PFSK-1 (cell line): ENCODE measurements at regions not wholly inside any gene's neighbourhood (a gene's known extent, or its start where the extent isn't known, plus 50 kb on each side); places are given as distances from the start of the nearest gene placed in this dataset.

ENCODE experiments used
- POLR2AphosphoS5 ChIP-seq: IDR thresholded peaks from 2 replicates; pipeline ENCODE4 v1.6.1; 2012; ENCODE audit warnings: low read depth, mild to moderate bottlenecking, control low read depth, low read length, moderate library complexity
- TAF1 ChIP-seq: IDR thresholded peaks from 2 replicates; pipeline ENCODE4 v1.6.1; 2012; ENCODE audit warnings: low read length, control low read depth, borderline replicate concordance; ENCODE audit not compliant: insufficient read depth
- TF ChIP-seq, protein P1 (sequence below), 2 experiments: IDR thresholded peaks; 2 replicates each; pipeline versions ENCODE4 v1.6.1 to v1.8.0; 2011 to 2012; ENCODE audit warnings: low read depth in 2 of 2, low read length in 2 of 2, control low read depth in 1 of 2, inconsistent platforms in 1 of 2, mild to moderate bottlenecking in 1 of 2, moderate library complexity in 1 of 2; ENCODE audit not compliant: insufficient read depth in 1 of 2

DNA sequence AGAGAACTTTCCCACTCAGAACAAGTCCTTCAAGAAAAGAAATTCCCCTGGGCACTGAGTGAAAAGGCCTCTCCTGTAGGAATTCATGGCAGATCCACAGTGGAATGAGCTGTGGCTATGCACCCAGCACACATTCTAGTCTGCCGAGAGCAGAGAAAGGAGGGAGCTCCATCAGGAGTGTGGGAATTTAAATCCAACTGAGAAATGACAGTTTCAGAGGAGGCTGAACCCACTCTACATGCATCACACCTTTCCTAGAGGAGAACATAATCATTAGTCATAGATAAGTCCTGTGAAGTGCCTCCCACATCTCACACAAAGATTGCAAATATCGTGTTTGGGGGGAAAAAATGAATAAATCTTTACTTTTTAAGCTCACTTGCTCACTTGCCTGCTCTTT lies 530.2 kb upstream of the HTR1E start:
- TF ChIP-seq POLR2AphosphoS5 (no peak), TAF1 (no peak)
- TF ChIP-seq, protein P1, sequence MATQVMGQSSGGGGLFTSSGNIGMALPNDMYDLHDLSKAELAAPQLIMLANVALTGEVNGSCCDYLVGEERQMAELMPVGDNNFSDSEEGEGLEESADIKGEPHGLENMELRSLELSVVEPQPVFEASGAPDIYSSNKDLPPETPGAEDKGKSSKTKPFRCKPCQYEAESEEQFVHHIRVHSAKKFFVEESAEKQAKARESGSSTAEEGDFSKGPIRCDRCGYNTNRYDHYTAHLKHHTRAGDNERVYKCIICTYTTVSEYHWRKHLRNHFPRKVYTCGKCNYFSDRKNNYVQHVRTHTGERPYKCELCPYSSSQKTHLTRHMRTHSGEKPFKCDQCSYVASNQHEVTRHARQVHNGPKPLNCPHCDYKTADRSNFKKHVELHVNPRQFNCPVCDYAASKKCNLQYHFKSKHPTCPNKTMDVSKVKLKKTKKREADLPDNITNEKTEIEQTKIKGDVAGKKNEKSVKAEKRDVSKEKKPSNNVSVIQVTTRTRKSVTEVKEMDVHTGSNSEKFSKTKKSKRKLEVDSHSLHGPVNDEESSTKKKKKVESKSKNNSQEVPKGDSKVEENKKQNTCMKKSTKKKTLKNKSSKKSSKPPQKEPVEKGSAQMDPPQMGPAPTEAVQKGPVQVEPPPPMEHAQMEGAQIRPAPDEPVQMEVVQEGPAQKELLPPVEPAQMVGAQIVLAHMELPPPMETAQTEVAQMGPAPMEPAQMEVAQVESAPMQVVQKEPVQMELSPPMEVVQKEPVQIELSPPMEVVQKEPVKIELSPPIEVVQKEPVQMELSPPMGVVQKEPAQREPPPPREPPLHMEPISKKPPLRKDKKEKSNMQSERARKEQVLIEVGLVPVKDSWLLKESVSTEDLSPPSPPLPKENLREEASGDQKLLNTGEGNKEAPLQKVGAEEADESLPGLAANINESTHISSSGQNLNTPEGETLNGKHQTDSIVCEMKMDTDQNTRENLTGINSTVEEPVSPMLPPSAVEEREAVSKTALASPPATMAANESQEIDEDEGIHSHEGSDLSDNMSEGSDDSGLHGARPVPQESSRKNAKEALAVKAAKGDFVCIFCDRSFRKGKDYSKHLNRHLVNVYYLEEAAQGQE (IDR thresholded peaks at IDR 0.05; ENCODE audit: insufficient read depth in 1 of 2, low read depth in 2 of 2, low read length in 2 of 2) = no peak
